SK-N-MC (cell line): ENCODE measurements at regions not wholly inside any gene's neighbourhood (a gene's known extent, or its start where the extent isn't known, plus 50 kb on each side); places are given as distances from the start of the nearest gene placed in this dataset.
A peak's percentile ranks its signal among the peaks of the same experiment; 100 is the strongest.

ENCODE experiments used
- DNase-seq: peaks from one replicate; pipeline ENCODE4 v3.0.0-alpha.2; 2011; ENCODE audit warnings: low read depth, low spot score
- H3K27ac ChIP-seq: fragments of 200-600 bp; sonication (generic); 2 replicates; pipeline ENCODE4 v1.5.1; 2016; ENCODE audit warnings: mixed run types
- H3K36me3 ChIP-seq: fragments of 200-600 bp; sonication (generic); 2 replicates; pipeline ENCODE4 v1.6.1; 2017; ENCODE audit warnings: antibody characterized with exemption, low read length, mixed read lengths; ENCODE audit not compliant: insufficient read depth
- H3K4me3 ChIP-seq: fragments of 200-600 bp; sonication (generic); 2 replicates; pipeline ENCODE4 v1.5.1; 2016
- H3K9ac ChIP-seq: fragments of 200-600 bp; sonication (generic); 2 replicates; pipeline ENCODE4 v1.8.0; 2017; ENCODE audit warnings: mixed run types, mixed read lengths; ENCODE audit not compliant: insufficient read length
- H3K9me3 ChIP-seq: fragments of 200-600 bp; sonication (generic); 2 replicates; pipeline ENCODE4 v1.6.1; 2017; ENCODE audit warnings: low read depth, mild to moderate bottlenecking, antibody characterized with exemption, low read length, moderate library complexity, mixed read lengths
- EZH2 ChIP-seq: fragments of 200-600 bp; sonication (generic); IDR thresholded peaks from one replicate; pipeline ENCODE4 v1.6.1; 2017; ENCODE audit warnings: antibody characterized with exemption
- FOXP2 ChIP-seq: optimal IDR thresholded peaks from 2 replicates; pipeline ENCODE3; 2011; ENCODE audit warnings: mild to moderate bottlenecking, moderate library complexity; ENCODE audit not compliant: insufficient read depth; ENCODE audit errors: extremely low read length, control extremely low read depth
- POLR2AphosphoS5 ChIP-seq: IDR thresholded peaks from 2 replicates; pipeline ENCODE4 v1.6.1; 2012; ENCODE audit warnings: mild to moderate bottlenecking, low read depth, low read length, borderline replicate concordance

GRCh38 chr14:94903338-94903737, 133.4 kb upstream of the GSC start:
- no peak overlapping the region for H3K4me3 ChIP-seq
- DNase-seq, result no peak
- H3K27ac ChIP-seq, result no peak overlapping the region
- no peak overlapping the region for H3K9ac ChIP-seq
- no peaks in the 10 kb centered on the region for H3K9me3 ChIP-seq
- no peaks in the 10 kb centered on the region for H3K36me3 ChIP-seq
- TF ChIP-seq EZH2 (no peak), FOXP2 (no peak), POLR2AphosphoS5 (no peak)

- Histone ChIP-seq H3K9me3 (no peaks in the 10 kb centered on the region), H3K36me3 (no peaks in the 10 kb centered on the region), H3K4me3 (no peak overlapping the region), H3K9ac (no peak overlapping the region), H3K27ac (no peak overlapping the region)
- TF ChIP-seq EZH2 (no peak), POLR2AphosphoS5 (no peak), FOXP2 (no peak)
- DNase-seq, result no peak
Observed at GRCh38 chr14:94897561-94897960, 127.6 kb upstream of the GSC start.

- TF ChIP-seq EZH2 (no peak), POLR2AphosphoS5 (no peak), FOXP2 (no peak)
- no peak overlapping the region for H3K9ac ChIP-seq
- DNase-seq, result no peak
Observed at GRCh38 chr14:94897082-94897481, 127.2 kb upstream of the GSC start.

DNA sequence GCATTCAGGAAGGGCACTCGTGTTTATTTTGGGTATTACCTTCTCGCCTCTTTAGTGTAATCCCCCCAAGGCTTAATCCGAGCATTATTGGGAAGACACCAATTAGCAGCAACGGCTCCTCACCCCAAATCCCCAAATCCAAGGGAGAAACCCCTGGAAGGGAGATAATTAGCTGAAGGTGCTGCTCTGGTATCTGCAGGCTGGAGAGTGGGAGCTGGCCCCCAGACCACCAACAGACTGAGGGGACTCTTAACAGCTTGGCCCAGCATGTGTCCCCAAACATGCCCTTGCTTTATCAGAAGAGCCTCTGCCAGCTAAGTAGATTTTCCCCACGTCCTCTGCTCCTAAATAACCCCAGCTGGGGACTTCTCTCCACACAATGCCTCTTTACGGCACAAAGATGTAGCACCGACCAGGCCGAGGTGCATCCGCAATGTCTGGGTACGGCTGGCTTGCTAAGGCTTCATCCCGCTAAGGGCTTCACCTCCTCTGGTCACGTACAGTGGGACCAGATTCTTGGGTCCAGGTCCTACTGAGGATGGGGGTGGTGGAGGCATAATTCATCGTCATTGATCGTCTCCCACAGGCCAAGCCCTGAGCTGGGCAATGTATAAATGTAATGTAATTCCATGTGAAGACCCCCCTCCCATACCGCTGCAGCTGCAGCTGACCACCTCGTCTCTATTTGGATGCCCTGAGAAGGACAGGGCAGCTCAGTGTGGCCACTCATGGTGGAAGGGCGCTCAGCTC, 123.7 kb upstream of the GSC start:
- no peak overlapping the region for H3K9ac ChIP-seq
- DNase-seq, result no peak
- no peak overlapping the region for H3K4me3 ChIP-seq
- no peaks in the 10 kb centered on the region for H3K9me3 ChIP-seq
- TF ChIP-seq EZH2 (no peak), FOXP2 (no peak), POLR2AphosphoS5 (no peak)
- no peak overlapping the region for H3K27ac ChIP-seq
- H3K36me3 ChIP-seq, result no peaks in the 10 kb centered on the region

More at GRCh38 chr14:94897082-94897481, 127.2 kb upstream of the GSC start:
- H3K4me3 ChIP-seq, result no peak overlapping the region
- H3K9me3 ChIP-seq, result no peaks in the 10 kb centered on the region
- H3K27ac ChIP-seq, result no peak overlapping the region
- no peaks in the 10 kb centered on the region for H3K36me3 ChIP-seq

GRCh38 chr14:94890785-94891184, 120.9 kb upstream of the GSC start:
- no peaks in the 10 kb centered on the region for H3K36me3 ChIP-seq
- H3K27ac ChIP-seq, result no peak overlapping the region
- no peak overlapping the region for H3K4me3 ChIP-seq
- DNase-seq, result no peak
- no peak for TF ChIP-seq FOXP2
- no peak for TF ChIP-seq POLR2AphosphoS5
- TF ChIP-seq EZH2, result no peak
- H3K9ac ChIP-seq, result no peak overlapping the region
- H3K9me3 ChIP-seq, result no peaks in the 10 kb centered on the region

GRCh38 chr14:94889520-94890312, 119.8 kb upstream of the GSC start:
- no peak for DNase-seq
- H3K9ac ChIP-seq, result no peak overlapping the region
- H3K36me3 ChIP-seq, result no peaks in the 10 kb centered on the region
- 0 out of 2 replicates have a peak overlapping the region, but pooled peaks have one; percentile 31 for H3K27ac ChIP-seq
- no peak overlapping the region for H3K4me3 ChIP-seq
- no peaks in the 10 kb centered on the region for H3K9me3 ChIP-seq
- no peak for TF ChIP-seq FOXP2
- no peak for TF ChIP-seq POLR2AphosphoS5
- no peak for TF ChIP-seq EZH2

GRCh38 chr14:94888121-94888520, 118.2 kb upstream of the GSC start:
- peak overlapping the region; percentile 20 for H3K9ac ChIP-seq
- no peaks in the 10 kb centered on the region for H3K36me3 ChIP-seq
- H3K27ac ChIP-seq, result peak overlapping the region; percentile 66
- no peak overlapping the region for H3K4me3 ChIP-seq
- no peak for DNase-seq
- no peaks in the 10 kb centered on the region for H3K9me3 ChIP-seq
- TF ChIP-seq POLR2AphosphoS5, result no peak
- no peak for TF ChIP-seq EZH2
- no peak for TF ChIP-seq FOXP2

- TF ChIP-seq EZH2 (no peak), FOXP2 (no peak), POLR2AphosphoS5 (no peak)
- Histone ChIP-seq H3K9me3 (no peaks in the 10 kb centered on the region), H3K27ac (peak overlapping the region; percentile 66), H3K36me3 (no peaks in the 10 kb centered on the region), H3K9ac (peak overlapping the region; percentile 20), H3K4me3 (no peak overlapping the region)
- no peak for DNase-seq
Observed at GRCh38 chr14:94887591-94887990, 117.7 kb upstream of the GSC start.
